H1 (cell line): ENCODE measurements at regions not wholly inside any gene's neighbourhood (a gene's known extent, or its start where the extent isn't known, plus 50 kb on each side); places are given as distances from the start of the nearest gene placed in this dataset.

Experiments used
- CTCF ChIA-PET: fragments of 300-600 bp; sonication (Branson Sonifier 250); formaldehyde crosslinking; loops from one replicate; lab custom pipeline; 2021; ENCODE audit not compliant: partially characterized antibody; lab: Charles Lee
- POLR2A ChIA-PET: fragments of 300-600 bp; sonication (Branson Sonifier 250); formaldehyde crosslinking; loops from one replicate; lab custom pipeline; 2021; ENCODE audit warnings: inconsistent platforms; ENCODE audit not compliant: partially characterized antibody; lab: Charles Lee
- DNase-seq, 2 experiments: peaks; one replicate each; pipeline versions ENCODE4 v3.0.0 to v3.0.0-alpha.2; 2010 to 2022; ENCODE audit warnings: low spot score in 2 of 2, low read depth in 1 of 2, mixed read lengths in 1 of 2
- FAIRE-seq: peaks from 2 replicates; lab custom pipeline; 2011; peaks lifted over from hg19 to GRCh38; lab: Jason Lieb, UNC
- H2AFZ ChIP-seq: 2 replicates; pipeline ENCODE4 v1.8.1; 2012; ENCODE audit warnings: low read length, inconsistent platforms
- H2AK5ac ChIP-seq: 2 replicates; pipeline ENCODE4 v1.6.1; 2013; ENCODE audit warnings: low read depth, low read length
- H2BK120ac ChIP-seq: replicated peaks from 2 replicates; pipeline ENCODE3; 2013; ENCODE audit warnings: low read depth, low read length, inconsistent platforms
- H2BK12ac ChIP-seq: 2 replicates; pipeline ENCODE4 v1.6.1; 2013; ENCODE audit warnings: low read depth, low read length
- H2BK15ac ChIP-seq: 2 replicates; pipeline ENCODE4 v1.6.1; 2013; ENCODE audit warnings: low read length
- H2BK20ac ChIP-seq: 2 replicates; pipeline ENCODE4 v1.6.1; 2013; ENCODE audit warnings: low read length
- H2BK5ac ChIP-seq: 2 replicates; pipeline ENCODE4 v1.6.1; 2013; ENCODE audit warnings: low read depth, low read length
- H3K14ac ChIP-seq: 2 replicates; pipeline ENCODE4 v1.6.1; 2013; ENCODE audit warnings: inconsistent platforms; ENCODE audit not compliant: insufficient read length
- H3K18ac ChIP-seq: 2 replicates; pipeline ENCODE4 v1.6.1; 2013; ENCODE audit warnings: low read length; ENCODE audit errors: extremely low read depth
- H3K23ac ChIP-seq: 2 replicates; pipeline ENCODE4 v1.6.1; 2013; ENCODE audit warnings: inconsistent platforms; ENCODE audit not compliant: insufficient read length
- H3K23me2 ChIP-seq: 2 replicates; pipeline ENCODE4 v1.6.1; 2013; ENCODE audit warnings: low read depth, low read length
- H3K27ac ChIP-seq: 2 replicates; pipeline ENCODE4 v1.6.1; 2011; ENCODE audit warnings: low read depth, low read length, inconsistent platforms
- H3K27me3 ChIP-seq, 4 experiments: replicated peaks in 1 of 4; 1 replicate in 1 of 4; 2 replicates in 3 of 4; pipeline versions ENCODE4 v1.6.1 to v1.8.1; 2011 to 2013; ENCODE audit warnings: low read length in 3 of 4, mild to moderate bottlenecking in 3 of 4, inconsistent platforms in 2 of 4, mixed read lengths in 2 of 4, moderate library complexity in 1 of 4; ENCODE audit not compliant: control insufficient read depth in 3 of 4, insufficient read depth in 3 of 4; ENCODE audit errors: extremely low read depth in 1 of 4
- H3K36me3 ChIP-seq, 4 experiments: 2 replicates each; pipeline versions ENCODE4 v1.6.1 to v1.8.1; 2011 to 2013; ENCODE audit warnings: mild to moderate bottlenecking in 4 of 4, low read length in 3 of 4, moderate library complexity in 2 of 4, control low read depth in 1 of 4, inconsistent platforms in 1 of 4; ENCODE audit not compliant: insufficient read depth in 4 of 4, control insufficient read depth in 2 of 4
- H3K4ac ChIP-seq: replicated peaks from 2 replicates; pipeline ENCODE3; 2013; ENCODE audit warnings: low read length, low read depth, mixed read lengths, inconsistent platforms; ENCODE audit not compliant: insufficient read length
- H3K4me1 ChIP-seq, 4 experiments: replicated peaks in 1 of 4; 1 replicate in 1 of 4; 2 replicates in 3 of 4; pipeline versions ENCODE4 v1.6.1 to v1.8.1; 2011 to 2013; ENCODE audit warnings: low read length in 3 of 4, inconsistent platforms in 2 of 4, mixed read lengths in 1 of 4; ENCODE audit not compliant: insufficient read depth in 4 of 4, control insufficient read depth in 3 of 4
- H3K4me2 ChIP-seq, 2 experiments: 2 replicates each; pipeline versions ENCODE4 v1.6.1 to v1.8.1; 2011 to 2013; ENCODE audit warnings: low read depth in 2 of 2, low read length in 2 of 2, control low read depth in 1 of 2, inconsistent platforms in 1 of 2, mild to moderate bottlenecking in 1 of 2; ENCODE audit not compliant: insufficient read depth in 1 of 2
- H3K4me3 ChIP-seq, 4 experiments: fragments of 200-600, 300-600 bp in 1 of 4; sonication (generic), shearing (Covaris generic), sonication (Bioruptor Twin) in 1 of 4; 2 replicates each; pipeline versions ENCODE4 v1.5.1 to v1.8.1; 2011 to 2016; ENCODE audit warnings: low read length in 4 of 4, low read depth in 3 of 4, control low read depth in 2 of 4, inconsistent platforms in 2 of 4, mild to moderate bottlenecking in 2 of 4, mixed read lengths in 1 of 4, moderate library complexity in 1 of 4; ENCODE audit not compliant: insufficient read depth in 2 of 4; ENCODE audit errors: extremely low read depth in 1 of 4
- H3K56ac ChIP-seq: replicated peaks from 2 replicates; pipeline ENCODE3; 2013; ENCODE audit warnings: low read depth, mild to moderate bottlenecking, mixed read lengths, low read length, inconsistent platforms; ENCODE audit not compliant: insufficient read length
- H3K79me1 ChIP-seq: 2 replicates; pipeline ENCODE4 v1.6.1; 2013; ENCODE audit warnings: low read depth, low read length, control low read depth
- H3K79me2 ChIP-seq, 2 experiments: 2 replicates each; pipeline versions ENCODE4 v1.6.1 to v1.8.1; 2012 to 2013; ENCODE audit warnings: low read length in 2 of 2, mild to moderate bottlenecking in 2 of 2, inconsistent platforms in 1 of 2; ENCODE audit not compliant: insufficient read depth in 2 of 2, control insufficient read depth in 1 of 2
- H3K9ac ChIP-seq, 4 experiments: replicated peaks in 1 of 4; 1 replicate in 1 of 4; 2 replicates in 3 of 4; pipeline versions ENCODE4 v1.6.1 to v1.8.1; 2011 to 2013; ENCODE audit warnings: low read depth in 3 of 4, low read length in 3 of 4, control low read depth in 2 of 4, mild to moderate bottlenecking in 2 of 4, moderate library complexity in 2 of 4, inconsistent platforms in 1 of 4; ENCODE audit errors: extremely low read depth in 1 of 4
- H3K9me3 ChIP-seq, 2 experiments: 2 replicates each; pipeline versions ENCODE4 v1.6.1 to v1.8.1; 2012 to 2013; ENCODE audit warnings: mild to moderate bottlenecking in 2 of 2, moderate library complexity in 2 of 2, control low read depth in 1 of 2, inconsistent platforms in 1 of 2, low read depth in 1 of 2, low read length in 1 of 2, mixed read lengths in 1 of 2; ENCODE audit not compliant: insufficient read depth in 2 of 2
- H4K20me1 ChIP-seq, 2 experiments: replicated peaks in 1 of 2; 2 replicates each; pipeline versions ENCODE3 to v1.8.1; 2011 to 2013; ENCODE audit warnings: inconsistent platforms in 2 of 2, low read length in 2 of 2, mild to moderate bottlenecking in 1 of 2; ENCODE audit not compliant: insufficient read depth in 2 of 2, control insufficient read depth in 1 of 2
- H4K5ac ChIP-seq: 2 replicates; pipeline ENCODE4 v1.6.1; 2013; ENCODE audit warnings: low read length, low read depth, mixed read lengths, inconsistent platforms; ENCODE audit not compliant: insufficient read length
- H4K8ac ChIP-seq: 2 replicates; pipeline ENCODE4 v1.8.0; 2013; ENCODE audit warnings: mild to moderate bottlenecking, moderate library complexity, low read length, inconsistent platforms; ENCODE audit not compliant: insufficient read depth; ENCODE audit errors: extremely low read depth
- H4K91ac ChIP-seq: replicated peaks from 2 replicates; pipeline ENCODE3; 2013; ENCODE audit warnings: low read length, mixed read lengths, inconsistent platforms; ENCODE audit not compliant: insufficient read length
- ATF3 ChIP-seq: IDR thresholded peaks from 2 replicates; pipeline ENCODE4 v1.6.1; 2011; ENCODE audit warnings: low read depth, mild to moderate bottlenecking, low read length; ENCODE audit not compliant: insufficient read depth
- EP300 ChIP-seq, 2 experiments: IDR thresholded peaks; 1 replicate in 1 of 2; 2 replicates in 1 of 2; pipeline ENCODE4 v1.6.1; 2011 to 2012; ENCODE audit warnings: low read depth in 2 of 2, low read length in 2 of 2, mild to moderate bottlenecking in 2 of 2, borderline replicate concordance in 1 of 2, inconsistent platforms in 1 of 2, moderate library complexity in 1 of 2
- EZH2 ChIP-seq: fragments of 200-600 bp; sonication (generic); IDR thresholded peaks from 2 replicates; pipeline ENCODE4 v1.7.1; 2012; ENCODE audit warnings: low read depth, mild to moderate bottlenecking, moderate library complexity, low read length, inconsistent platforms; ENCODE audit not compliant: severe bottlenecking
- JUN ChIP-seq: IDR thresholded peaks from 2 replicates; pipeline ENCODE4 v1.6.1; 2011; ENCODE audit warnings: low read depth, mild to moderate bottlenecking, improper control_type of control experiment, low read length
- KDM1A ChIP-seq: fragments of 200-600, 300-600 bp; sonication (generic); IDR thresholded peaks from 2 replicates; pipeline ENCODE4 v1.7.1; 2016; ENCODE audit warnings: mild to moderate bottlenecking, low read length, borderline replicate concordance
- KDM4A ChIP-seq: IDR thresholded peaks from one replicate; pipeline ENCODE4 v1.7.1; 2012; ENCODE audit warnings: low read depth, mild to moderate bottlenecking, moderate library complexity, low read length, inconsistent platforms; ENCODE audit not compliant: severe bottlenecking
- KDM5A ChIP-seq: fragments of 200-600 bp; IDR thresholded peaks from 2 replicates; pipeline ENCODE4 v1.7.1; 2012; ENCODE audit warnings: mild to moderate bottlenecking, low read length, inconsistent platforms, mixed read lengths
- POLR2A ChIP-seq, 2 experiments: IDR thresholded peaks; 1 replicate in 1 of 2; 2 replicates in 1 of 2; pipeline ENCODE4 v1.6.1; 2011; ENCODE audit warnings: low read depth in 2 of 2, low read length in 2 of 2, mild to moderate bottlenecking in 2 of 2; ENCODE audit errors: control extremely low read depth in 1 of 2
- RXRA ChIP-seq: IDR thresholded peaks from 2 replicates; pipeline ENCODE4 v1.6.1; 2011; ENCODE audit warnings: low read depth, mild to moderate bottlenecking, low read length, moderate library complexity; ENCODE audit not compliant: insufficient read depth
- SIRT6 ChIP-seq: IDR thresholded peaks from one replicate; pipeline ENCODE4 v1.7.1; 2012; ENCODE audit warnings: low read length, inconsistent platforms
- SP4 ChIP-seq: IDR thresholded peaks from 2 replicates; pipeline ENCODE4 v1.6.1; 2012; ENCODE audit warnings: low read length, inconsistent platforms
- SUZ12 ChIP-seq: fragments of 200-600 bp; sonication (generic); IDR thresholded peaks from 2 replicates; pipeline ENCODE4 v1.6.1; 2012; ENCODE audit warnings: mild to moderate bottlenecking, inconsistent platforms, low read length, moderate library complexity, mixed read lengths
- TAF7 ChIP-seq: optimal IDR thresholded peaks from 2 replicates; pipeline ENCODE3; 2011; ENCODE audit warnings: low read depth, mild to moderate bottlenecking, inconsistent platforms, low read length, moderate library complexity, borderline replicate concordance
- USF2 ChIP-seq: IDR thresholded peaks from 2 replicates; pipeline ENCODE4 v1.6.1; 2011; ENCODE audit warnings: low read length, improper control_type of control experiment
- WGBS, 2 experiments: shearing (Covaris generic) in 1 of 2; methylation state at CpG; one replicate each; pipeline versions ENCODE4 v1.1.6 to v1.1.7; 2013 to 2015; ENCODE audit warnings: low lambda C conversion rate in 2 of 2, mixed read lengths in 2 of 2, inconsistent platforms in 1 of 2, low coverage in 1 of 2, missing lambda C conversion rate in 1 of 2; ENCODE audit not compliant: insufficient replicate concordance in 2 of 2, insufficient coverage in 1 of 2, insufficient read length in 1 of 2; ENCODE audit errors: extremely low coverage in 1 of 2, missing lambda C conversion rate in 1 of 2; 5-methylcytosine and 5-hydroxymethylcytosine counted together

GRCh38 chr3:34200576-34200975, 402.1 kb downstream of the PDCD6IP start:
- Histone ChIP-seq H3K23me2 (no peaks in the 10 kb centered on the region), H2BK20ac (no peak overlapping the region), H2BK12ac (no peak overlapping the region), H3K4me1 (no peaks in the 10 kb centered on the region), H4K20me1 (no peaks in the 10 kb centered on the region), H3K27me3 (no peaks in the 10 kb centered on the region), H4K5ac (no peak overlapping the region), H3K79me1 (no peaks in the 10 kb centered on the region), H4K8ac (no peak overlapping the region), H2AFZ (no peak overlapping the region), H3K4me3 (no peak overlapping the region), H3K4me2 (no peak overlapping the region), H2AK5ac (no peak overlapping the region), H4K91ac (no peak overlapping the region), H3K4ac (no peak overlapping the region), H3K56ac (no peak overlapping the region), H3K9me3 (no peaks in the 10 kb centered on the region), H3K27ac (no peak overlapping the region), H3K14ac (no peak overlapping the region), H2BK120ac (no peak overlapping the region), H3K9ac (no peak overlapping the region), H3K18ac (no peak overlapping the region), H2BK15ac (no peak overlapping the region), H3K79me2 (no peaks in the 10 kb centered on the region), H3K36me3 (no peaks in the 10 kb centered on the region), H2BK5ac (no peak overlapping the region), H3K23ac (no peak overlapping the region)
- ChIA-PET POLR2A (no interaction called here), CTCF (no interaction called here)
- FAIRE-seq = no peak
- DNase-seq = no peak
- 86% methylated on average over 1 of the region's 1 CpG; no CpG with 5 or more reads in 1 of the 2 experiments for WGBS, 2 experiments
- no peak for TF ChIP-seq TAF7
- no peak for TF ChIP-seq EZH2
- no peak for TF ChIP-seq POLR2A (IDR thresholded peaks at IDR 0.05; ENCODE audit: control extremely low read depth in 1 of 2, low read depth in 2 of 2, low read length in 2 of 2)
- no peak for TF ChIP-seq ATF3
- no peak for TF ChIP-seq KDM4A
- TF ChIP-seq SUZ12 = no peak
- TF ChIP-seq USF2 = no peak
- no peak for TF ChIP-seq KDM1A
- TF ChIP-seq EP300 (IDR thresholded peaks at IDR 0.05; ENCODE audit: borderline replicate concordance in 1 of 2, low read depth in 2 of 2, low read length in 2 of 2) = no peak
- no peak for TF ChIP-seq KDM5A
- no peak for TF ChIP-seq SP4
- TF ChIP-seq RXRA = no peak
- no peak for TF ChIP-seq JUN
- TF ChIP-seq SIRT6 = no peak
